Lower leg skin (tissue), 3 donors: ENCODE measurements at regions not wholly inside any gene's neighbourhood (a gene's known extent, or its start where the extent isn't known, plus 50 kb on each side); places are given as distances from the start of the nearest gene placed in this dataset.

Source experiments
- CTCF ChIP-seq, 3 donors: fragments of 450-650 bp; IDR thresholded peaks; one replicate each; pipeline ENCODE4 v1.5.1; 2016; ENCODE audit warnings: antibody characterized with exemption in 3 of 3, mild to moderate bottlenecking in 3 of 3, moderate library complexity in 2 of 3
- POLR2A ChIP-seq, 2 donors: fragments of 450-650 bp; IDR thresholded peaks; one replicate each; pipeline ENCODE4 v1.6.1; 2016 to 2017; ENCODE audit warnings: antibody characterized with exemption in 2 of 2, mild to moderate bottlenecking in 1 of 2, moderate library complexity in 1 of 2

- TF ChIP-seq CTCF (IDR thresholded peaks at IDR 0.05) (no peak), POLR2A (IDR thresholded peaks at IDR 0.05) (no peak)
These were observed 553.0 kb upstream of the ADGRB3 start for GRCh38 chr6:68082086-68082485.
